HG02943 (cell line): ENCODE measurements at regions not wholly inside any gene's neighbourhood (a gene's known extent, or its start where the extent isn't known, plus 50 kb on each side); places are given as distances from the start of the nearest gene placed in this dataset.

Source experiments
- ATAC-seq: cut with Tn5 transposase; IDR thresholded peaks from one replicate; pipeline ENCODE4 v1.9.1; 2021; ENCODE audit warnings: mild to moderate bottlenecking, low read depth, moderate library complexity; ENCODE audit not compliant: unreplicated experiment

DNA sequence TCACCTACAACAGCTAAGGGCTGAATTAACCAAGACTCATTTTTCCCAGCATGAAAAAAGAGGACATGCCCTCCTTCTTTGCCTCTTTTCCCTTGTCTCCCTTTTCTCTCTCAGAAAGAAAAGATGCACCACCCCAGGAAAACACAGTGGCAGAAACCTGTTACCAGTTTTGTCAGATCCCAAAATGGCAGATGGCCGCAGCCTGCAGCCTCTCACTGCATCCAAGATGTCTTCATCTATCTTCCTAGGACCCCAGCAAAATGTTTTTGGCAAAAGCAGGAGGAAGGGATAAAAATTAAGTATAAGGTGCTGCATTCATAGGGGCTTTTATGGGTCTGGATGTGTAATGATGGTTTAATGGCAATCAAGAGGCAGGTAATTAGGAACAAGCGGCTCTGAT lies 266.6 kb upstream of the NPVF start:
- no peak for ATAC-seq

DNA sequence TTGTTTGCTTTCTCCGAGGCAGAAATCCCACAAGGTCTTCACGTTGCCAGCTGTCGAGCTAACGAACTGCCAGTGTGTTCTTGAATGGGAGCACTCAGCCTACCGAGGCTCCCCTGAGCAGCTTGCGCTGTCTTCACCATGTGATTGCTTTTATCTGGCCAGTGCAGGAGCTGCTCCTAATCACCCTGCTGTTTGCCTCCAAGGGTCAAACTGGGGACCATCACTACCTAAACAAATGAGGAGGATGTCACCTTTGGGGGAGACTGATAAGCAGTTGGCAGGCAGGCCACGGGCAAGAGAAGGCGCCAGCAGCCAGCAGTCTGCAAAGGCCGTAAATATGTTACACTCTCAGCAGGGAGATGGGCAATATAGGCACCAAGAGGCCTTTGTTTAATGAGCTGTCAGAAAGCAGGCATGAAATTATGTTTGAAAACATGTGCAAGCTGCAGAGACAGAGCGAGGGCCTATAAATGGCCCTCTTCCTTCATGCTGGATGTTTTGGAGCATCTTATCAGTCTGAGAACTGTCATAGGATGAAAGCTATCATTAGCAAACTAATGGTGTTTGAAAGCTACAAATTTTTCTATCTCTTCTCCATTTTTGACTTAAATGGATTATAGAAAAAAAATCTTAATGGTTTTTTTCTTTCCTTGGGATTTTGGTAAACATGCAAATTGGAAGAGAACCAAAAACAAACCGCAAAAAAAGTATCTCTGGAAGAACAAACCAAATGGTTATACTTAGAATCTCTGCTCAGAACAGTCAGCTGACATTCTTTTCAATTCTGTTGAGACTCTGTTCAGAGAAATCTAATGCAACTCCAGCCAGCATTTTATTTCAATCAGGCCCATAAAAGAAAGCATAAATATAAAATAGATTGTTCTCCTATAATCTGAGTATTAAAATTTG lies 267.3 kb upstream of the NPVF start:
- ATAC-seq, result no peak

DNA sequence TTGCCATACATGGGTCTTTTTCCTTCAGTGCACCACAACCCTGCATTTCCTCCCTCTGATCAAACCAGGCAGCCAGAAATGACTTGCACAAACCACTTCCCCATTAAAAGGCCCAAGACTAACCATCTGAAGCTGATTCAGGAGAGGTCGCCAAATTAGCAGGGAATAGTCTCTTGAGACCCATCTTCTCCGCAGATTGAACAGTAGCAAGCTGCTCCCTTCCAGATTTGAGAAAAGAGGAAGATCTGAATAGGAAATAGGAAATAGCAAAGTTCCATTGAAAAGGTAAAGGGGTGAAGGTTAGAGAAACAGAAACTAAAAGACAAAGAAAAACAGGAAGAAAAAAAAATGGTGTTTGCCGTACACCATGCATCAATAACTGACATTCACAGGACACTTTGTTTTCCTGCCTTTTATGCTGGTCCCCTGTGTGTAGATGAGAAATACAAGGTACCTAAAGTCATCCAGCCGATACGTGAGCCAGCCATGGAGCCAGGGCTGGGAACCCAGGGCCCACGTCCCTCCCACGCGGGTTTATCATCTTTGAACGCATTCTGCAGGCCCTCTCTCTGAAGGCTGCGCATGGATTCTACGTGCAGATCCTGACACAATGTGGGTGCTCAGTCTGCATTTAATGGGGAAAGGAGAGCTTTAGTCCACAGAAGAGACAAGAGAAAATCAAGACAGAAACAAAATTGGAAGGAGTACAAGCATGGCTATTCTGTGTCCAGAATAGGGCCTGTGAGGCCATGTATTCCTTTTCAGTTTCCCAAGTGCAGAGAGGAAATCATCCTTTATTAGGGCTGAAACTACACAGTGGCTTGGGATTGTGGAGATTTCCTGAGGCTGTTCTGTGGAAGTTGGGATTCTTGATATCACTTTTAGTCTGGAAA lies 268.4 kb upstream of the NPVF start:
- peak; percentile 65 for ATAC-seq

DNA sequence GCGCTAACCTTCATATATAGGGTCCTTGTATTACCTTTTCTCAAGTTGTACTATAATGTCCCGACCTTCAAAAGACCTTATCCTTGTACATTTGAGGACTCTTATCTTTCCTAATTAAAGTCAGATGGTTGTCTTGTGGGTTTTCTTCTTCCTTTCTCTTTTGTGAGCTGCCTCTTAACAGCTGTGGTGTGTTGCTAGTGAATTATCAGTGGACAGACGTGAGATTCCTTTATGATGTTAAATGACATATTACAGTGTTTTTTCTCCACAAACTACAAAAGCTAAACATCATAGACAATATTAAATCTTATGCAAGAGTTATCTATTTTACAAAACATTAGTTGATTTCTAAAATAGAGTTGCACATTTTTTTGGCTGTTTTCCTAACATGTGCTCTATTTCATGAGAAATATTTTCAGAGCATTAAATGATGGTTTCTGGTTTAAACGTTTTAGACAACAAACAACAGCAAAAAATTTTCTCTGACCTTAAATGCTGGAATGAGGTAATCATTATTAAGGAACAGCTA lies 272.2 kb upstream of the NPVF start:
- ATAC-seq, result no peak

DNA sequence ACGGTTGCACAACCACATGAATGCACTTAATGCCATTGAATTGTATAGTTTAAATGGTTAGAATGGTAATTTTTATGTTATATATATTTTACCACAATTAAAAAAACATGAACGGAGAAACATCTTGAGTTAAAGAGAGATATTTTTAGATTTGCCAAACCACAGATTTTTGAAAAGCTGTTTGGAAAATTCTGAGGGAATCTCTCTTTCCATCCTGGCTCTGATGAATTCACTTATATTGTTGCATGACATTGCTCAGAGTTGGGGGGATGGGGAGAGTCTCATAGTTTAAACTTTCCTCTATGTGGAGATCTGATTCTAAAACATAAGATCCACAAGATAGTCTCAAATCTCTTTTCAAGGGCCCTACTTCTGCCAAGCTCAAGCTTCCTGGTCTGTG lies 275.0 kb upstream of the NPVF start:
- ATAC-seq, result no peak

DNA sequence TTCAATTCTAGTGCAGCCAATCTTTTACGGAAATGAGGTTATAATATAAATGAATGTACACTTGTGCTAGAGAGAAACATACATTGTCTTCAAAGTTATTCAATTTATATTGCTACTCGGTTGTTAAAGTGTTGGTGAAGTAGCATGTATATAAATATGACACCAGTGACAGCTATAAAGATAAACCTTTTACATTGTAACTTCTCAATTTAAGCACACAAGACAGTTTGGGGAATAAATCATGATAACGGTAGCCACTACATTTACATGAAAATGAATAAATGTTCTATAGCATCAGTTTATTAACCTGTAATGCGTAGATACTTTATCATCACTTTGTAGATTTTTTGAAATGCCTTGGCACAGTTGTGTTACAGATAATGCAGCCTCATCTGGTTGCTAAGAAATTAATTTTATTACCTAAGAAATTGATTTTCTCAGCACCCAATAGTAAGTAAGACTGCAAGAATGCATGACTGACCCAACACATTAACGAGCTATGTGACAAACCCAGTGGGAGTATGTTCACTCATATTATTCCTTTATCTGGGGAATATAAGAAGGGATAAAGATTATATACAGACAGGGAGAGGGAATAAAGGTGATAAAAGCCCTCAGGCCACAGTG lies 283.9 kb upstream of the NPVF start:
- ATAC-seq, result no peak

DNA sequence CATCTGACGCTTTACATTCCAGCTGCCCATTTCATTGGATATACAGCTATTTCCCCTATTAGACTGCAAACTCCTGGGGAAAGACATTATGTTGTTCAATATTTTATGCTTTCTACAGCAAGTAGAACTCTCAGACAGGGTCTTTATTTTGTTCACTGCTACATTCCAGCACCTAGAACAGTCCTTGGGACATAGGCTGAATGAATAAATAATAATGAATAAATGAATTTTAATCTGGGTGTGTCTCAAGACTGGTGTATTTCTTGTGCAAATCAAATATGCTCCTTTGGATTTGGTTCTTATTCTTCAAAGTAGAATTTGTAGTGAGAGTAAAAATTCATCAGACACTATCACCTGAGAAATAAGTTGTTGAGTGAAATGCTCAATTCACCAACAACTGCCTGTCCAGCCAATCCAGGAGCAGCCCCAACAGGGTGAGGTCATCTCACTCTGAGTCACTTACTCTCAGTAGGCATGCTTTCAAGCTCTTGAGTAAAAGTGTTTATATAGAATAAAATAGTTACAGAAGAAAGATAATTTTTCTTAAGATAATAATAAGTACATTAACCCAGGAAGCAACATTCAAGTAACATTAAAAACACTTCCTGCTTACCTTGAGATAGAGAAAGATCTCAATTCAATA lies 287.5 kb upstream of the NPVF start:
- no peak for ATAC-seq

DNA sequence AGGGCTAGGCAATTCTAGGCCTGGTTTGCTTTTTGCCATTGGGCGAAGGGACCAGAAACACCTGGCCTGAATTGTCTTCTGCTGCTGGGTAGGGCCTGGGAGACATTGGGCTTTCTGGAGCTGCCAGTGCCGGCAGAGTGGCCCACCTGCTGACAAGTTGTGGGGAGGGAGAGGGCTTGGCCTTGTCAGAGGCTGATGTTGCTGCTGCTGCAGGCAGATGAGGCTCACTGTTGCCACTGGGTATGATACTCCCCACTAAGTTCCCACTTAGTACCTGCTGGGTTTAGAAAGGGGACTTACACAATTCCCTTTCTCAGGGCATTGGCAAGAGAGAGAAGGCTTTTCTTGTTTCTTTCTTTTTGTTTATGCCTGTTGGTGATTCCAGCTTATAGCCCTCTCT lies 289.6 kb upstream of the NPVF start:
- no peak for ATAC-seq

DNA sequence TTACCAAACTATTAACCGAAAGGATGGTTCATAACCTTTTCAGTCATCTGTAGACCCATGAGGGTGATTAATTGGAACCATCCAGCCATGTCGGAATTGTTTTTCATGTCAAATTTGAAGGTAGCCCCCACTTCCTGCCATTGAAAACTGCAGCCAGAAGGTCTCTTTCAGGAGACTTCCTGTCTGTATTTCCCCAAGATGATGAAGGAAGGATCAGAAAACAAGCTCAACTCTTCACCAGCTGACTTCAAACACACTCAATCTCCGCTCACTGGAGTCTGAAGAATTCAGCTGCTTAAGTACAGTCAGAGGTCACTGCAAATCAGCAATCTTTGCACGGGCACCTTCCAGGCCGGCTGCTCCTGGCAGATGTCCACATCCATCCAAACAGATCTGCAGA lies 291.7 kb upstream of the NPVF start:
- ATAC-seq, result no peak

DNA sequence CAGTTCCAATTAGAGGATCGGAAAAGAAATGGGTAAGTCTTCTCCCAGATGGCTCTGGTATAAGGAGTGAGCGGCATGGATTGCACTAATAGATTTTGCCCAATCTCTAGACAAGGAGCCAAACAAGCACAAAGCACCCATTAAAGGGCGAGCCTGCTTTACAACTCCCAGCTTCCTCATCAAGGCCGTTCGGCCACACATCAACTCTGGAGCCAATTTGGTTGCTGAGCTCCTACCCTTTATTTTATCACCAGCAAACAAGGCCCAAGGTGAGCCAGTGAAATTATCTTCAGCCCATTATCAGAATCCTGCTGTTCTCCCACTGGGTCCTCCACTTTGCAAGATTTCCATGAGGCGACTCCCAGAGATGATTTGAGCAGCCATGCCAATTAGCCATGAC lies 292.2 kb upstream of the NPVF start:
- ATAC-seq, result no peak

DNA sequence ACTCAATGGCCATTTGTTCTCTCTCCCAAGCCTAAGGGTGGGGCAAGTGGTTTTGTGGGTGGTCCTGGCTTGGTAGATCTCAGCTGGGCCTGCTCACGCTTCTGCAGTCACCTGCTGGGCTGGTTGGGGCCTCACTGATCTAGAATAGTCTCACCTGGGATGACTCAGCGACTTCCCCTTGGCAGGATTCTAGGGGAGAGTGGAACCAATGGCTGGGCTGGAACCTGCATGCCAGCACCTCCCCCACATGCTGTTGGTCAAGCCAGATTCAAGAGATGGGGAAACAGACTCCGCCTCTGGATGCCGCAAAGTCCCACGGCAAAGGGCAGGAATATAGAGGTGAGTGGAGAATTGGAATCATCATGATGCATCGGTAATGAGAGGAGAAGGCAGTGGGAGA lies 292.9 kb upstream of the NPVF start:
- no peak for ATAC-seq

DNA sequence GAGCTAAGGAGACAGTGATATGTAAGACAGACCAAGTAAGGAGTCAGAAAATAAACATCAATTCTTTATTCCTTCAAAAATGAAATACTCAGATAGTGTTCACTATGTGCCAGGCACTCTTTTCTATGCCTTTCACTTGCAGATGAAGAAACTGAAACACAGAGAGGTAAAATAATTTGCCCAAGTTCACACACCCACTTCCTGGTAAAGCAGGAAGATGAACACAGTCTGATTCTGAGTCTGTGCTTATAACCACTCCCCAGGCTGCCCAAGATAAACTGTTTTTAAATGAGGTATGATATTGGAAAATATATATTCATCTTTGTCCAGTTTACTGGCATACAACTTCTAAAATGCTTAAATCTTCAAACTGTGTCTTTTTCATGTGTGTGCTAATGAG lies 294.4 kb upstream of the NPVF start:
- ATAC-seq, result no peak

DNA sequence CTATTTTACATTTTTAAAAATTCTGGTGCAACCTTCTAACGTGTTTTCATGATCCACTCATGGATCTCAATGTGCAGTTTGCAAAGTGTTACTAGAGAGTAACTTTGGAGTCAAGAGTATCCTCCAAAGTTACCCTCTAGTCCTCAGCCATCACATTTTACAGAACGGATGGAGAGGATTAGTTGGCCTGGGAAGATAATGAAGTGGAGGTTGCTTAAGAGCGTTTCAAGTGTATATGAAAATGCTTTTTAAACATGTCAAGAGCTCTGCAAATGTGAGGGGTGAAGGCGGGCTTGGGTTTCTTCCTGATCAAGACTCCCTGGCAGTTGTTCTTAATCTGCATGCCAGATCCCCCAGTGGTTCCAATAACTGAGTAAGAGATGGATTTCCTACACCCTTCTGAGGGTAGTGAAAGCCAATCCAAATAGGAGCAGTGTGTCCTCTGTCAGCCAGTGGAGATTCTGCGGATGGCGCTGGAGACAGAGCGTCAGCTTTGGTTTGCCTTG lies 299.4 kb upstream of the NPVF start:
- ATAC-seq, result no peak

DNA sequence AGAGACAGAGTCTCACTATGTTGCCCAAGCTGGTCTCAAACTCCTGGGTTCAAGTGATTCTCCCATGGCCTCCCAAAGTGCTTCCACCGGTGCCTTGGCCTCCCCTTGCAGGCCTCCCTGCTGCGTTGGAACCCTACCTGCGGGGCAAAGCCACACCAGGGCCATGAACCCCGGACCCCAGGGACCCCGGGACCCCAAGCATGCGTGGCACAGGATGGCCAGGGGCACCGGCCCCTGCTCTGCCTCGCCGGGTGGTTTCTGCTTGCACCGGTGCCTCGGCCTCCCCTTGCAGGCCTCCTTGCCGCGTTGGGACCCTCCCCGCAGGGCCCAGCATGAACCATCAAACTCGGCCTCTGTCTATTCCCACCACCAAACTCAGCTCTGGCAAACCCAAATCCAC lies 301.0 kb upstream of the NPVF start:
- no peak for ATAC-seq

DNA sequence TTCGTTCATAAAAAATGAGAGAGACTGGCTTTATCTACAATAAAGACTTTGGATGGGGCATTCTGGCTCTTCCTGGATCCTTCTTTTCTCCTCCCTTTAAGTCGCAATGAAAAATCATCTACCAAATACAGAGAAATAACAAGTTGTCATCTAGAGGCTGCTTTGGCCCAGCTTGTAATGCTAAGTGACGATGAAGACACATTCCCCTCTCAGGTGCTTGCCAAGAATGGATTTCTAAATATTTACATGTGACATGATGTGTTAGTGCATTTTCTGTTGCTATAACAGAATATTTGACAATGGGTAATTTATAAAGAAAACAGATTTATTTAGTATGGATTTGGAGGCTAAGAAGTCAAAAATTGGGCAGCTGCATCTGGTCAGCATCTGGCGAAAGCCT lies 308.6 kb upstream of the NPVF start:
- no peak for ATAC-seq

DNA sequence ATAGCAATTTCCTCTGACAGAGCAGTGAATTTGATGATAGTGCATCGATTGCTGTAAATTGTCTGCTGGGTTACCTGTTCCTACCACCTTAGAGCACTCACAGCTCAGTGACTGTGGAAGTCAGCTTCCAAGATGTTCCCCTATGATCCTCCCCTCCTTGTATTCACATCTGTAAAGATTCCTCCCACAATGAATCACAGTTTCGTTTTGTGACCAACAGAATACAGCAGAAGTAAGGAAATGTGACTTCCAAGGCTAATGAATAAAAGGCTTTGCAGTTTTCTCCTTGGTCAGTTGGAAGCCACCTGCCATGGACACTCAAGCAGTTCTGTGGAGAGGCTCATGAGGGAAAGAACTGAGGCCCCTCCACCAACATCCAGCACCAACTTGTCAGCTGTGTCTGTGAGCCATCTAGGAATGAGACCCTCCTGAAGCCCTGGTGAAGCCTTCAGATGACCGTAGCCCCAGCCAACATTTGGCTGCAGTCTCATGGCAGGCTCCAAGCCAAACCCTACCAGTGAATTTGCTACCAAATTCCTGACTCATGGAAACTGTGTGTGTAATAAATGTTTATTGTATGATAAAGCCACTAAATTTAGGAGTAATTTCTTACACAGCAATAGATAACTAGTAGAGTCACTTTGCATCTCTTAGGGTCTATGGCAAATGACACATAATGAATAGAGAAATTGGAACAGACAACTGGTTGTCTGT lies 309.5 kb upstream of the NPVF start:
- no peak for ATAC-seq

DNA sequence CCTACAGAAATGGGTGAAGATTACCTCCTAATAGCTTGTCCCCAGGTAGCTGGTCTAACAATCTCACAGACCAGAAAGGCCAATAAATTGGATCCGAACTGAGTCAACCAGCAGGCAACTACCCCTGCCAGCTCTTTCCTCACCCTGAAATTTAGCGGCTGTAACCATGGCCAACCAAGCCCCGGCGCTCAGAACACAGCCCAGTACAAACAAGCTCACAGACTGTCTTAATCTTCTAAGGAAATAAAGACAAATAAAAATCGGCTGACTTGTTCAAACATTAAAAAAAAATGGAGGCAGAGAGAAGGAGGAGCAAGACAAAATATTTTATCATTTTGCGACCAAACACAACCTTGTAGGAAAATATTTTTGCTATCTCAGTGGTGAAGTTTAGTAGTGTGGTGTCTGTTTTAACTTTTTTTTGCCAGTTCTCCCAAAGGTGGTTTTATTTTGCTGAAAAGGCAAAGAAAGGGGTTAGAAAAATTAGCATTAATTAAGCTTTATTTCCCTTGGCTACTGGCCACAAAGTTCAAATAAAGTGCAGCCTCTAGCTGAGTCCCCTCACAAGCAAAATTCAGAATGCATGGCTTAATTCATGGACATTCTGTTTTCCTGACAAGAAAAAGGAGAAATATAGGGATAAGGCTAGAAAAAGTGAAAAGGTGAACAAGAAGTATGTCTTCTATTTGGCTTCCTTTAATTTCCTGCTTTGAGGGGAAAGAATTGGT lies 313.0 kb upstream of the NPVF start:
- ATAC-seq, result no peak

DNA sequence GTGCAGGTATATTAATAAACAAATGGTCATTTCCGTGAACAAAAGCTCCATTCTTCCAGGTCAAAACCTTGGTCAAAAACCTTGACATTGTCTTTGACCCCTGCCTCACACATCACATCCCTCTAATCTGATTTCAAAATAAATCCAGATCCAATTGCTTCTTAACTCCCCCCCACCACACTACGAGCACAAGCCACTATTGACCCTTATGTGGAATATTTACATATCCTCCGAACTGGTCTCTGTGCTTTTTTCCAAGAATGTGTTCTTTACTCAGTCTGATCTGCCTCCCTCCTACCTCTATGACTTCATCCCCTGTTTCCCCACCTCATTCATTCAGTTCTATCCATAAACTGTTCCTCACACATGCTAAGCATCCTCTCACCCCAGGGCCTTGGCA lies 313.6 kb upstream of the NPVF start:
- no peak for ATAC-seq

DNA sequence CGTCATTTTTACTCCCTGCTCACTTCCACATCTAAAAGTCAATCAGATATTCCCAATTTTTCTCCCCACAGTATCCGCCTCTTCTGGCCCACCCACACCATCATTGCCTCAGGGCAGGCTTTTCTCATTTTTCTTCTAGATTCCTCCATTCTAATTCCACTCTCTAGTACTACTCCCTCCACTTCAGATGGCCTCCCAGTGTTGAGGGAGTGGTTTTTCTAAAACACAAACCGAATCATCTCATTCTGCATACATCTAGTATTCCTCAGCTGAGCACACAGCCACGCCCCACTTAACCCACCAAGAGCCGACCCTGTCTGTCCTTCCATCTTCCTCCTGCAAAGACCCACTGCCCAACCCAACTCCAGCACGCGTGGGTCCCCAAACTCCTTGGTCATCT lies 314.9 kb upstream of the NPVF start:
- no peak for ATAC-seq
